Embryonic facial prominence (tissue), 1 donor: ENCODE measurements at regions not wholly inside any gene's neighbourhood (a gene's known extent, or its start where the extent isn't known, plus 50 kb on each side); places are given as distances from the start of the nearest gene placed in this dataset.
"Not testable (repeated sequence)": the region's sequence is repeated elsewhere in the genome, so short reads cannot be mapped to it uniquely, and the experiment has no call there.

Source experiments
- DNase-seq: peaks from one replicate; pipeline ENCODE4 v3.0.0-alpha.2; 2016; ENCODE audit errors: extremely low spot score

DNA sequence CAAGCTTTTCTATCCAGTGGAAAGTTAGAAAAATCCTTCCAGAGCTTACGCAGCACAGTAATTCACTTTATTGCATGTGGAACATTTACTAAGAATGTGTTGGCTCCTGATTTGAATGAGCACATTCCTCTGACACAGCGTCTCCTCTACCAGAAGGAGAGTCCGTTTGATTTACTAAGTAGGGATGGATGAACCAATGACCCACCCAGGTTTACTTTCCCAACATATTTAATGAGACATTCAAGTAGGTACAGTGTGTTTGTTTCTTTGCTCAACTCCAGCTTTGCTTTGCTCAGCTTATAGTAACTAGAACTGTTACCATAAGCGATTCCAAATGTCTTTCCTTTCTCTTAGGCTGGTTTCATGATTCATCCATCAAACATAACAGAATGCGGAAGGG lies 161.7 kb downstream of the SMARCA1 start:
- DNase-seq: no peak

DNA sequence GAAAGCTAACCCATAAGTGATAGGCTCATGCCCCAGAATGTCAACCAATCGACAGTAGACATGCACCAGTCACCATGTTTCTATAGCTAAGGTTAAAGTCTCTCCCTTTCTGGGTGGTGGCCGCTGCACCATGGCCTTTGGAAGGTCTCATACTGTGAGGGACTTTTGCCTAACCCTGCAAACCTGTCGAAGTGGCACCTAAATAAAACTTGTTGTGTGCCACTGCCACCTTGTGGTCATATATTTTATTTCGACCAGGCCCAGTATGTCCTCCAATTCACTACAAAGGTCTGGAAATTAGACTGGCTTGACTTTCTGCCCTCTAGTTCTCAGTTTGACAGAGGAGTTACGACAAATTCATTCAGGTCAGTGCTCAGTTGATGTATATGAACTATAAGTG lies 163.1 kb downstream of the SMARCA1 start:
- no peak for DNase-seq

GRCh38 chrX:129359269-129359668 lies 164.0 kb downstream of the SMARCA1 start:
- no peak for DNase-seq

DNA sequence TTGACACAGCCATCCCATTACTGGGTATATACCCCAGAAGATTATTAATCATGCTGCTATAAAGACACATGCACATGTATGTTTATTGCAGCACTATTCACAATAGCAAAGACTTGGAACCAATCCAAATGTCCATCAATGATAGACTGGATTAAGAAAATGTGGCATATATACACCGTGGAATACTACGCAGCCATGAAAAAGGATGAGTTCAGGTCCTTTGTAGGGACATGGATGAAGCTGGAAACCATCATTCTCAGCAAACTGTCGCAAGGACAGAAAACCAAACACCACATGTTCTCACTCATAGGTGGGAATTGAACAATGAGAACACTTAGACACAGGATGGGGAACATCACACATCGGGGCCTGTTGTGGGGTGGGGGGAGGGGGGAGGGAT lies 165.9 kb downstream of the SMARCA1 start:
- DNase-seq: not testable (repeated sequence)

DNA sequence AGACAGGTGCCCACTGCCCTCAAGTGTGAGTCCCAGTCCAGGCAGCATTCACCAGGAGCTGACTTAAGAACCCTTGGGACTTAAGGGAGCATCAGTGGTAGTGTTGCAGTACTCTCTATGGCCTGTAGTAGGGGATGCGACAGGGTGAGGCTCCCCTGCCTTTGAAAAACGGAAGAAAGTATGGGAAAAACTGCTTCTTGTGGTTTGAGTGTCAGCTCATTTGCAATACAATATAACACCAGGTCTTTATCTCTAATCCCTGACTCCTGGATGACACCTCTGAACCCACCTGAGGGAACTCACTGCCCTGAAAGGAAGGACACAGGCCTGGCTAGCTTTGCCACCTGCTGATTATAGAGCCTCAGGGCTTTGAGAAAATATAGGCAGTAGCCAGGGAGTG lies 176.0 kb downstream of the SMARCA1 start:
- no peak for DNase-seq

DNA sequence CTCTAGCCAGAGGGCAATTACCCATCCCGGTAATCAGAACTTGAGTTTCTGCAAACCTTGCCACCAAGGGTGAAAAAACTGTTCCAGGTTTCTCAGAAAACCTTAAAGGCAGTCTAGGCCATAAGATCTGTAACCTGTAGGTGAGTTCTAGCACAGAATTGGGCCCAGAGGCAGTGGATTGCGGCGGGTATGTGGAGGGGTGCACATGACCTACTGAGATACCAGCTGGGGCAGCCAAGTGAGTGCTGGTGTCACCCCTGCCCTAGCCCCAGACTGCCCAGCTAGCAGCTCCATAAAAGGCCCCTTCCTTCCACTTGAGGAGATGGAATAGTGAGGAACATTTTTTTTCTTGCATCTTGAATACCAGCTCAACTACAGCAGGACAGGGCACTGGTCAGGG lies 176.7 kb downstream of the SMARCA1 start:
- DNase-seq: no peak

DNA sequence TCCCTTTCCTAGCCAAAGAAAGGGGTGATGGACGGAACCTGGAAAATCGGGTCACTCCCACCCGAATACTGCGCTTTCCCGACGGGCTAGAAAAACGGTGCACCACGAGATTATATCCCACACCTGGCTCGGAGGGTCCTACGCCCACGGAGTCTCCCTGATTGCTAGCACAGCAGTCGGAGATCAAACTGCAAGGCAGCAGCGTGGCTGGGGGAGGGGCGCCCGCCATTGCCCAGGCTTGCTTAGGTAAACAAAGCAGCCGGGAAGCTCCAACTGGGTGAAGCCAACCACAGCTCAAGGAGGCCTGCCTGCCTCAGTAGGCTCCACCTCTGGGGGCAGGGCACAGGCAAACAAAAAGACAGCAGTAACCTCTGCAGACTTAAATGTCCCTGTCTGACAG lies 186.0 kb downstream of the SMARCA1 start:
- not testable (repeated sequence) for DNase-seq

GRCh38 chrX:129323115-129323514 lies 200.2 kb downstream of the SMARCA1 start:
- DNase-seq: no peak

- no peak for DNase-seq
Observed at GRCh38 chrX:129318375-129318774, 204.9 kb downstream of the SMARCA1 start.

GRCh38 chrX:129316461-129316860 lies 206.8 kb downstream of the SMARCA1 start:
- DNase-seq: no peak

DNA sequence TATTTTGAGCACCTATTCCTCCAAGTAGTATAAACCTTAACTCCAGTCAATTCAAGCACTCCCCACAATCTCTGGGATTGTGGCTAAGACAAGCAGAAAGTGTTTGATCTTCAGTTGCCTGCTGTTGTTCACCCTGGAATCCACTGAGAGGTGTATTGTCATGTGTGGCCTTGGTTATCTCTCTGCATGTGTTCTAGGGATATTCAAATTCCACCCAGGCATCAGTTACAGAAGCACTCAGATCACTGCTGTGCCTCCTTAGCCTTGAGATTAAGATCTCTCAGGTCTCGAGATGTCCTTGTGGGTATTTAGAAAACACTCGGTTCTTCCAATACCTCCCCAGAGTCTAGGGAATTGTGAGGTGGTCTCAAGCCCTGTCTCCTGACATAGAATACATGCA lies 213.3 kb downstream of the SMARCA1 start:
- DNase-seq: no peak

- no peak for DNase-seq
Observed at GRCh38 chrX:129262912-129263311, 260.4 kb downstream of the SMARCA1 start.

DNA sequence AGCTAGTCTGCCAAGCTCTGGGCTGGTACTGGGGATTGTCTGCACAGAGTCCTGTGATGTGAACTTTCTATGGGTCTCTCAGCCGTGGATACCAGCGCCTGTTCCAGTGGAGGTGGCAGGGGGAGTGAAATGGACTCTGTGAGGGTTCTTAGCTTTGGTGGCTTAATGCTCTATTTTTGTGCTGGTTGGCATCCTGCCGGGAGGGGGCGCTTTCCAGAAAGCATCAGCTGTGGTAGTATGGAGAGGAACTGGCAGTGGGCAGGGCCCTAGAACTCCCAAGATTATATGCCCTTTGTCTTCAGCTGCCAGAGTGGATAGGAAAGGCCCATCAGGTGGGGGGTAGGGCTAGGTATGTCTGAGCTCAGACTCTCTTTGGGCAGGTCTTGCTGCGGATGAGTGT lies 267.8 kb downstream of the SMARCA1 start:
- DNase-seq: not testable (repeated sequence)

DNA sequence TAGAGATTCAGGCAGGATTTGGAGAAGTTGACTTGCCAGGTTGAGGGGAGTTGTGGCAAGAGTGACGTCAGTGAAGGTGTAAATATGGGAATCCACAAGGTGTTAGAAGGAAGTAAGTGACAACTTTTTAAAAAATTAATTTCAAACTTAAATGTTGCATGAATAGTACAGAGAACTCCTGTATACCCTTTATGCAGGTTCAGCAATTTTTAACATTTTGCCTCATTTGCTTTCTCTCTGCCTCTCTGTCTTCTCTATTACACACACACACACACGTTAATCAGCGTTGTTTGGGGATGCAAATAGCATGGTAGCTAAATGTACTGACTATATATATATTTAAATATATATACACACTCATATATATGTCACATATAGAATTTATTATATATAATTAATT lies 273.7 kb downstream of the SMARCA1 start:
- DNase-seq: no peak

DNA sequence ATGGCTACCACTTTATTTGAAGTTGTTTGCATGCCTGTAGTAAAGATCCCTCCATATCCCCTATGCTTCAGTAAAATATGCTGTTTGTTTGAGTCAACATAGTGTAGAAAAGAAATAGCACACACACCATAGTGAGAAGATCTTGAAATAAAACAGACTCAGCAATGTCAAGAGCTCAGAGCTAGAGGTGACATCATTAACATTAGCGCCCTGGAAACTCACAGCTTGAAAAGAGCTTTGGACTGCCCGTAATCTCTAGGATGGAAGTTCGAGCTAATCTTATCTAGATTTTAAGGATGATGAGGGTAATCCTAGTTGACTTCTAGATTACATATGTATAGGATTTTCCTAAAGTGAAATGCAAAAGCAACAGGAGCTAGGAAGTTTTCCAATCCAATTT lies 275.6 kb downstream of the SMARCA1 start:
- DNase-seq: no peak

- DNase-seq: no peak
Observed at GRCh38 chrX:129239371-129239770, 283.9 kb downstream of the SMARCA1 start.

DNA sequence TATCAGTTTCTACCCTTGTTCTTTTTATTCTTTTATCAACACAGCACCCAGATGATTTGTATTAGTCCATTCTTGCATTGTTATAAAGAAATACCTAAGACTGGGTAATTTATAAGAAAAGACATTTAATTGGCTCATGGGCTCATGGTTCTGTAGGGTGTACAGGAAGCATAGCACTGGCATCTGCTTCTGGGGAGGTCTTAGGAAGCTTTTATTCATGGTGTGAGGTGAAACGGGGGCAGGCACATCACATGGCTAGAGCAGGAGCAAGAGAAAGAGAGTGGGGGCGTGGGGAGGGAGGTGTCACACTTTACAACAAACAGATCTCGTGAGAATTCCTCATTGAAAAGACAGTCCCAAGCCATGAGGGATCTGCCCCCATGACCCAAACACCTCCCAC lies 285.3 kb downstream of the SMARCA1 start:
- DNase-seq: no peak

DNA sequence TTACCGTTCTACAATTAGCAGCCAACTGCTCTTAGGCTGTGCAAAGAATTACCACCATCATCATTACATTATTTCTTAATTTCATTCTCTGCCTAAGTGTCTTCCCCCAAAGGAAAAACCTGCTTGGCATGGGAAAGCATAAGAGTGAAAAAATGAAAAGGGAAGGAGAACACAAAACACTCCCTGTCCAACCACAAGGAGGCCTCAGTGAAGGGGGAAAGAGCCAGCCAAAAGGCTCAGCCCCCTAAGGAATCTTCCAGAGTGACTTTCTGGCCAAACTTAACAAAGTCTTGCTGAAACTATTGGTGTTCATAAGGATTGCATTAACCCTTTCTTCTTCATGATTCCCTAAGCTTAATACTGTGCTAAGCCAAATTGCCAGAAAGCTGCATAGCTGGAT lies 287.4 kb downstream of the SMARCA1 start:
- no peak for DNase-seq

DNA sequence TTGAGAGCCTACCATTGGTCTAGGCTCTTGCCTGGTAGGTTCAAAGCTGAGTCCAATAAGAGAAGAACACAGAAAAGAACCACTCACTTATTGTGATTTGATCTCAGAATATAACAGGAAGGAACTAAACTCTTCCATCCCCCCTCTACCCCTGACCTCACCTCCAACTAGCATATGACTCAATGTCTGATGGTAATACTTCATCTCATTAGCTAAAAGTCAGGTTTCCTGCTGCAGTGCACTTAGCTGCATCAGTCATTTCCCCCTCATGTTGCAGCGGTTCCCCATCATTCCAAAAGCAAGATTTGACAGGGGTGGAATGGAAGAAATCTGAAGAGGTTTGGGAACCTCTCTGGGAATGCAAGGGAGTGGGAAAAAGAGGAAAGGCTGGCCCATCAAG lies 289.5 kb downstream of the SMARCA1 start:
- DNase-seq: no peak

DNA sequence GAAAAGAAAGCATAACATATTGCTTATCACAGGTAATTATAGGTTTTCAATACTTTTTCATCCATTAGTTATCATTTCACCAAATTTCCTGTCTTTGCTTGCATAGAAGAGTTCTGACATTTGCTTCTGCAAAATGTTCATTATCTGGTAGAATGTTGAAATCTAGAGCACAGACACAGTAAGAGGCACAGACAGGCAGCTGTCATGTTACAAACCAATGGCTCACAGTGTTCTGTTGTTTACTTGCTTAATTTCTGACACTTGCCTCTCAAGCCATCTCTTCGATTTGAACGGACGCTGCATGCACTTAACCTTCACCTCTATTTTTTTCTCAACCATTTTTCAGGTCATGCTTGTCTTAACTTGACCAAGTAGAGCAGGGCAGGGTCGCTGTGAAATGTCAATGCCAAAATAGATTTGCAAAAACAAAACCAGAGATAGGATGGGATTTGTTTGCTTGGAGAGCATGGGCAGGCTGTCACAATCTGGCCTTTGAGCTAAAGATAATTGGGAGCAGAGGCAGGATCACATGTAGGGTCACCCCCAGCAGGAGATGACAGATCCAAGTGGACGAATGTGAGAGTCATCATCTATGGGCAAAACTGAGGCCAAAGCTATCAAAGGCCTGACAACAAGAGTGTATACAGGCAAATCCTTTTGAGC lies 292.3 kb downstream of the SMARCA1 start:
- no peak for DNase-seq

- DNase-seq: no peak
Observed at GRCh38 chrX:129230168-129230567, 293.1 kb downstream of the SMARCA1 start.

- DNase-seq: no peak
Observed at GRCh38 chrX:129227366-129227765, 295.9 kb downstream of the SMARCA1 start.

DNA sequence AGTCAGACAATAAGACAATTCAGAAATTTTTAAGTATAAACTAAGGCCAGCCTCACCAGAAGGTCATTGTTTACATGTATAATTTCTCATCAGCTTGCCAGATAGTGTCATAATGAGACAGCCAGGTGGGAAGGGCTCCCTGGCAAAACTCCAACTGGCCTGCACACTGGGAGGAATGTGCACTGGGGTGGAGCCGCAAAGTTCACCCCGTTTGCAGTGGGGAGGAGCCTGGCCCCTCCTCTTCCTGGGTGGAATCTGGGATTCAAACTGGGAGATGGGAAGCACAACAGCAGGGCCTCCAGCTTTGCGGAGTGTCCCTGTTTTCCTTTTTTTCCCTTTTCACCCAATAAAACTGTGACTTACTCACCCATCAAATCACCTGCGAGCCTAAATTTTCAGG lies 329.9 kb downstream of the SMARCA1 start:
- DNase-seq: no peak

DNA sequence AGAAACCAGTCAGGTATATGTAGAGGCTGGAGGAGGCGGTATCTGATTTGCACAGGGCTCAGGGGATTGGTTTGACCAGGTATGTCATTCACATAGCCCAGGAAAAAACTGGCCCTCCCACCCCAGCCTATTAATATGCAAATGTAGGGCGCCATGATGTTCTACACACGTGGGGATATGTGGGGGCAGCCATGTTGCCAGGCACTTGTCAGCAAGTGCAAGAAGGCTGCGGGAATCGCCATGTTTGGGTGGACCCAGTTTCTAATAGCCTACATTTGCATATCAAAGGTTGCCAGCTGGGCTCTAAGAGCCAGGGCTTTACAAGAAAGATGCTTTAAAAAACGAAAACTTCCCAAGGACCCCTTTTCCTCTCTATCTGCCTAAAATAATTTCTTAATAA lies 335.1 kb downstream of the SMARCA1 start:
- DNase-seq: no peak
